NOMO-1 treated with dmso at 0.1 percent for 144 hours (cell line): ENCODE measurements at regions not wholly inside any gene's neighbourhood (a gene's known extent, or its start where the extent isn't known, plus 50 kb on each side); places are given as distances from the start of the nearest gene placed in this dataset.
"Not testable (repeated sequence)": the region's sequence is repeated elsewhere in the genome, so short reads cannot be mapped to it uniquely, and the experiment has no call there.

Experiments
- DNase-seq: peaks from one replicate; lab custom pipeline; 2025; ENCODE audit not compliant: unreplicated experiment; lab: John Stamatoyannopoulos, UW

- no peak for DNase-seq
These were observed 148.5 kb upstream of the ATXN1 start for GRCh38 chr6:16909658-16910360.

GRCh38 chr6:16907991-16908390 is 146.7 kb upstream of the ATXN1 start:
- no peak for DNase-seq

GRCh38 chr6:16904957-16905356 is 143.7 kb upstream of the ATXN1 start:
- DNase-seq, result no peak

GRCh38 chr6:16903470-16903869 is 142.2 kb upstream of the ATXN1 start:
- DNase-seq, result peak; percentile 60

- DNase-seq, result no peak
These were observed 141.2 kb upstream of the ATXN1 start for GRCh38 chr6:16902502-16902901.

- no peak for DNase-seq
These were observed 140.5 kb upstream of the ATXN1 start for GRCh38 chr6:16901782-16902181.

GRCh38 chr6:16901306-16901705 is 140.0 kb upstream of the ATXN1 start:
- DNase-seq, result no peak

- no peak for DNase-seq
These were observed 137.6 kb upstream of the ATXN1 start for GRCh38 chr6:16898640-16899396.

GRCh38 chr6:16897669-16898068 is 136.4 kb upstream of the ATXN1 start:
- no peak for DNase-seq

GRCh38 chr6:16894301-16894700 is 133.0 kb upstream of the ATXN1 start:
- DNase-seq, result no peak

GRCh38 chr6:16891110-16891509 is 129.8 kb upstream of the ATXN1 start:
- not testable (repeated sequence) for DNase-seq

- DNase-seq, result no peak
These were observed 124.3 kb upstream of the ATXN1 start for GRCh38 chr6:16885411-16886160.

- no peak for DNase-seq
These were observed 123.3 kb upstream of the ATXN1 start for GRCh38 chr6:16884526-16884925.

- no peak for DNase-seq
These were observed 122.2 kb upstream of the ATXN1 start for GRCh38 chr6:16883414-16883813.

- no peak for DNase-seq
These were observed 121.0 kb upstream of the ATXN1 start for GRCh38 chr6:16882230-16882629.

GRCh38 chr6:16876852-16877251 is 115.6 kb upstream of the ATXN1 start:
- DNase-seq, result not testable (repeated sequence)

GRCh38 chr6:16876201-16876600 is 114.9 kb upstream of the ATXN1 start:
- no peak for DNase-seq

- no peak for DNase-seq
These were observed 112.4 kb upstream of the ATXN1 start for GRCh38 chr6:16873698-16874097.

GRCh38 chr6:16872543-16873235 is 111.4 kb upstream of the ATXN1 start:
- no peak for DNase-seq

GRCh38 chr6:16871047-16871446 is 109.8 kb upstream of the ATXN1 start:
- no peak for DNase-seq

GRCh38 chr6:16868968-16869367 is 107.7 kb upstream of the ATXN1 start:
- DNase-seq, result no peak
